Adrenal gland (tissue), 9 donors: ENCODE measurements at regions not wholly inside any gene's neighbourhood (a gene's known extent, or its start where the extent isn't known, plus 50 kb on each side); places are given as distances from the start of the nearest gene placed in this dataset.
"Not testable (repeated sequence)": the region's sequence is repeated elsewhere in the genome, so short reads cannot be mapped to it uniquely, and the experiment has no call there.

Experiments
- DNase-seq, 7 donors: peaks; one replicate each; pipeline ENCODE4 v3.0.0-alpha.2; 2019 to 2020
- H3K27ac ChIP-seq, 5 donors: fragments of 200-600 bp; sonication (generic) in 4 of 5; 1 replicate in 3 of 5; 2 replicates in 2 of 5; pipeline versions ENCODE4 v1.5.1 to v1.8.0; 2016 to 2020; ENCODE audit warnings: mild to moderate bottlenecking in 1 of 5
- H3K27me3 ChIP-seq: fragments of 200-600 bp; 2 replicates; pipeline ENCODE4 v1.8.0; 2021
- H3K36me3 ChIP-seq, 2 donors: fragments of 200-600 bp; replicated peaks in 1 of 2; 1 replicate in 1 of 2; 2 replicates in 1 of 2; pipeline versions ENCODE4 v1.5.1 to v1.8.0; 2018 to 2022
- H3K4me1 ChIP-seq, 2 donors: fragments of 200-600 bp; replicated peaks in 1 of 2; 1 replicate in 1 of 2; 2 replicates in 1 of 2; pipeline versions ENCODE4 v1.5.1 to v1.8.0; 2018 to 2021
- H3K4me3 ChIP-seq, 4 donors: fragments of 200-600 bp; sonication (generic) in 3 of 4; one replicate each; pipeline ENCODE4 v1.5.1; 2016 to 2018
- H3K9me3 ChIP-seq, 3 donors: fragments of 200-600 bp; sonication (generic) in 1 of 3; replicated peaks in 1 of 3; 1 replicate in 2 of 3; 2 replicates in 1 of 3; pipeline versions ENCODE4 v1.5.1 to v1.8.0; 2016 to 2021
- CTCF ChIP-seq, 6 experiments: fragments of 450-650 bp in 4 of 6; fragments of 200-600 bp in 2 of 6; sonication (generic) in 1 of 6; IDR thresholded peaks; 1 replicate in 5 of 6; 2 replicates in 1 of 6; pipeline versions ENCODE4 v1.5.1 to v1.8.0; 2016 to 2021; ENCODE audit warnings: antibody characterized with exemption in 6 of 6, mild to moderate bottlenecking in 2 of 6, moderate library complexity in 1 of 6
- POLR2A ChIP-seq, 2 donors: fragments of 450-650 bp; IDR thresholded peaks; one replicate each; pipeline ENCODE4 v1.6.1; 2017; ENCODE audit warnings: antibody characterized with exemption in 2 of 2, mild to moderate bottlenecking in 2 of 2, moderate library complexity in 1 of 2
- WGBS, 4 donors: extraction: QIAGEN DNeasy Blood & Tissue Kit in 2 of 4; methylation state at CpG; one replicate each; pipeline versions ENCODE4 v1.1.5 to v1.1.7; 2013 to 2017; 5-methylcytosine and 5-hydroxymethylcytosine counted together
- intact Hi-C, 2 donors: fragments of 100-400 bp; cut with DNase I; formaldehyde crosslinking; loops; one replicate each; pipeline versions ENCODE4 v1.14.1 to v1.15.0; 2022 to 2023
- donor health status: healthy with polysubstance abuse.
- donor health status: Bipolar disorder and iron deficiency.
- donor health status: DM: yes; HTN: yes; CAD: no.
- donor health status: DM: no; HTN: no; CAD: no.
- donor health status: DM: no; HTN: no; CAD: no.

DNA sequence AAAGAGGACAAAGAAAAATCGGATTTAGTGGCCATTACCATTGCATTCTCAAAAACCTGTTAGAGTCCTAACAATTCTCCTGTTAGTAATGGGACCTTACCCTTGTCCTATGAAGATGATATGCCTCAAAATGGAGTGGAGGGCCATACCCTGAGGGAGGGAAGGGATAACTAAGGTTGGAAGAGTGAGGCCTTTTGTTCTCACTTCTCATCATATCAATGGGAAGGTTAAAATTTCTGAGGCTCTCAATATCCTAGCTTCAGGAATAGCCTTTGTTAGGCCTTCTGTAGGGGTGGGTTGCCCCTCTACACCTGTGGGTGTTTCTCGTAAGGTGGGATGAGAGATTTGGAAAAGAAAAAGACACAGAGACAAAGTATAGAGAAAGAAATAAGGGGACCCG is 109.4 kb upstream of the SGIP1 start:
- DNase-seq, intact Hi-C loops, H3K4me1 ChIP-seq, H3K9me3 ChIP-seq, H3K27ac ChIP-seq, H3K36me3 ChIP-seq, H3K4me3 ChIP-seq, H3K27me3 ChIP-seq: not testable (repeated sequence)
- WGBS, 4 donors: 63 to 75% (median 70%) methylated on average over 2 to 3 of the region's 3 CpGs

- TF ChIP-seq CTCF (IDR thresholded peaks at IDR 0.05): no peak
- no peak for TF ChIP-seq POLR2A (IDR thresholded peaks at IDR 0.05)
- no peak overlapping the region for H3K4me3 ChIP-seq
- WGBS, 4 donors: 48 to 60% (median 52%) methylated on average over 4 of the region's 4 CpGs
- H3K4me1 ChIP-seq: no peaks in the 10 kb centered on the region
- intact Hi-C loops: no loop called here
- DNase-seq: no peak
- H3K27ac ChIP-seq: no peak overlapping the region
- H3K9me3 ChIP-seq: peaks cover 0 to 12% (median 0%) of the 10 kb centered on the region in 3 donors
- no peaks in the 10 kb centered on the region for H3K27me3 ChIP-seq
- H3K36me3 ChIP-seq: no peaks in the 10 kb centered on the region
These were observed 107.6 kb upstream of the SGIP1 start for GRCh38 chr1:66426239-66426853.

DNA sequence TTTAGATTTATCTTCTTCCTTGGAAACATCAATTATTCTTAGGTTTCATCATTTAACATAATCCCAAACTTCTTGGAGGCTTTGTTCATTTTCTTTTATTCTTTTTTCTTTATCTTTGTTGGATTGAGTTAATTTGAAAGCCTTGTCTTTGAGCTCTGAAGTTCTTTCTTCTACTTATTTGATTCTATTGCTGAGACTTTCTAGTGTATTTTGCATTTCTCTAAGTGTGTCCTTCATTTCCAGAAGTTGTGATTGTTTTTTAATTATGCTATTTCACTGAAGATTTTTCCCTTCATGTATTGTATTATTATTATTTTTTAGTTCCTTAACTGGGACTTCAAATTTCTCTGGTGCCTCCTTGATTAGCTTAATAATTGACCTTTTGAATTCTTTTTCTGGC is 103.1 kb upstream of the SGIP1 start:
- DNase-seq, H3K27ac ChIP-seq, H3K36me3 ChIP-seq, intact Hi-C loops, H3K4me3 ChIP-seq, H3K4me1 ChIP-seq, H3K27me3 ChIP-seq: not testable (repeated sequence)
- peaks cover 0 to 12% (median 0%) of the 10 kb centered on the region in 3 donors for H3K9me3 ChIP-seq

DNA sequence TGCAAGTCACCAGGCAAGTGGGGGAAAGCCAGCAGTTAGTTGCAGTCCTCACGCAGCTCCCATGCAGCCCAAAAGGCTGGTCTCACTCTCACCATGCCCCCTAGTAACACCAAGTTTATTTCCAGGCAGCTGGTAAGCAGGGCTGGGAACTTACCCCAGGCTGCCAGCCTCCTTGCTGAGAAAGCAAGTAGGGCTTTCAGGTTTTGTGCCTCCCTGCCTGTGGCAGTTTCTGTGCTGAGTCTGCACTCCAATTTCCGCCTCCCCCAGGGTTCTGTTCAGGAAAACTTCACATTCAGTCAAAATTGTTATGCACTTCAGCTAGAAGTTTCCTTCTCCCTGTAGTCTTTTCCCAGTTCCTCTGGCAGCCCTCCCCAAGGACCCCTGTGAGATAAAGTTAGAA is 102.0 kb upstream of the SGIP1 start:
- Histone ChIP-seq H3K4me1 (no peaks in the 10 kb centered on the region), H3K4me3 (no peak overlapping the region), H3K36me3 (no peaks in the 10 kb centered on the region), H3K27ac (no peak overlapping the region), H3K27me3 (no peaks in the 10 kb centered on the region), H3K9me3 (peaks cover 0 to 12% (median 0%) of the 10 kb centered on the region in 3 donors)
- no peak for DNase-seq
- TF ChIP-seq POLR2A (IDR thresholded peaks at IDR 0.05): no peak
- TF ChIP-seq CTCF (IDR thresholded peaks at IDR 0.05): no peak
- intact Hi-C loops: no loop called here
- WGBS, 4 donors: 80 to 93% (median 83%) methylated on average over 1 to 2 of the region's 2 CpGs

DNA sequence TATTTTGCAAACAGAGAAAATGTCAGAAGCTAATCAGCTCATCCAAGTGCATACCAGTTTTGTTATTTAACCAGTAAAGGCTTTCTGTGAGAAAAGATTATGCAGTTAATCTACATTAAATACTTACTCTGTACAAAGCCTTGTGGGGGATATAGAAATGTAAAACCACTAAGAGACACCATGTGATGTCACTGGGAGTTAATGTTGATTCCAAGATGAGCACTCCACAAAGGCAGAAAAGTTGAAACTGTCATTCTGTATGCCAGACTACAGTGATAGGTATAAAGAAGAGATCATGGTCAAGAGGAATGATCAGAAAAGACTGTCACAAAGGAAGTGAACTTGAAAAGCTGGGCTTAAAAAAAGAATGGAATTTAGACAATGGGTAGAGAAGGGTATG is 100.3 kb upstream of the SGIP1 start:
- no peak for TF ChIP-seq POLR2A (IDR thresholded peaks at IDR 0.05)

DNA sequence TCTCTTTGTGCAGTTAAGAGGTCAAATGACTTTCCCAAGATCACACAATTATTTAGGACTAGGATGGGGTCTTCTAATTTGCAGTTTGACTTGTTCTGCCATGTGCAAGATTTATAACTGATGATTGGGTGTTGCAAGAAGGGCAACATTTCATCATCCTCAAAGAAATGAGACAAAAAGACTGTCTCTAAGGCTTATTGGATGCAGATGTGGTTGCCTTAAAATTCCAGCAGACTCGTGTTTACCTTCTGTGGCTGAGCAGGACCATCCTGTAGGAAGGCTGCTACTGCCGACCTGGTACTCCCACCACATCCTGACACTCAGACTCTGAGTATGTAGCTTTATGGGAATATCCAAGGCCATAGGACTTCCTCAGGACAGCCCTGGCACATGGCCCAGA is 99.9 kb upstream of the SGIP1 start:
- H3K4me3 ChIP-seq: no peak overlapping the region
- no peak overlapping the region for H3K27ac ChIP-seq
- H3K4me1 ChIP-seq: no peaks in the 10 kb centered on the region
- no peaks in the 10 kb centered on the region for H3K36me3 ChIP-seq
- no peak for DNase-seq
- no peaks in the 10 kb centered on the region for H3K27me3 ChIP-seq
- WGBS, 4 donors: 0 to 65% (median 54%) methylated on average over 1 to 2 of the region's 2 CpGs
- intact Hi-C loops: no loop called here
- TF ChIP-seq CTCF (IDR thresholded peaks at IDR 0.05) (no peak), POLR2A (IDR thresholded peaks at IDR 0.05) (no peak)
- H3K9me3 ChIP-seq: peaks cover 0 to 12% (median 0%) of the 10 kb centered on the region in 3 donors

More for the DNA sequence above, 100.3 kb upstream of the SGIP1 start:
- no peak for DNase-seq
- H3K9me3 ChIP-seq: peaks cover 0 to 12% (median 0%) of the 10 kb centered on the region in 3 donors
- H3K36me3 ChIP-seq: no peaks in the 10 kb centered on the region
- no peak overlapping the region for H3K4me3 ChIP-seq
- H3K27me3 ChIP-seq: no peaks in the 10 kb centered on the region
- intact Hi-C loops: no loop called here
- no peaks in the 10 kb centered on the region for H3K4me1 ChIP-seq
- no peak overlapping the region for H3K27ac ChIP-seq
